ENCODE measurements at regions not wholly inside any gene's neighbourhood (a gene's known extent, or its start where the extent isn't known, plus 50 kb on each side); places are given as distances from the start of the nearest gene placed in this dataset.
"Not testable (repeated sequence)": the region's sequence is repeated elsewhere in the genome, so short reads cannot be mapped to it uniquely, and the experiment has no call there.

- no peak for DNase-seq
Measured at GRCh38 chr2:67572721-67573435, 175.7 kb downstream of the ETAA1 start.

GRCh38 chr2:67574230-67574629, 177.1 kb downstream of the ETAA1 start:
- DNase-seq, result no peak

GRCh38 chr2:67576226-67576625, 179.1 kb downstream of the ETAA1 start:
- DNase-seq, result no peak

- no peak for DNase-seq
Measured at GRCh38 chr2:67576991-67577390, 179.9 kb downstream of the ETAA1 start.

GRCh38 chr2:67579216-67579615, 182.1 kb downstream of the ETAA1 start:
- DNase-seq, result no peak

- no peak for DNase-seq
Measured at GRCh38 chr2:67579806-67580205, 182.7 kb downstream of the ETAA1 start.

- DNase-seq, result no peak
Measured at GRCh38 chr2:67581751-67582150, 184.6 kb downstream of the ETAA1 start.

GRCh38 chr2:67583185-67583584, 186.1 kb downstream of the ETAA1 start:
- no peak for DNase-seq

GRCh38 chr2:67585400-67585799, 188.3 kb downstream of the ETAA1 start:
- no peak for DNase-seq

GRCh38 chr2:67589121-67589520, 192.0 kb downstream of the ETAA1 start:
- DNase-seq, result not testable (repeated sequence)

- DNase-seq, result not testable (repeated sequence)
Measured at GRCh38 chr2:67594522-67594921, 197.4 kb downstream of the ETAA1 start.

GRCh38 chr2:67596871-67597270, 199.7 kb downstream of the ETAA1 start:
- no peak for DNase-seq

GRCh38 chr2:67599561-67599960, 202.4 kb downstream of the ETAA1 start:
- no peak for DNase-seq

- no peak for DNase-seq
Measured at GRCh38 chr2:67600222-67600871, 203.2 kb downstream of the ETAA1 start.

- DNase-seq, result no peak
Measured at GRCh38 chr2:67600946-67601345, 203.8 kb downstream of the ETAA1 start.

GRCh38 chr2:67604360-67604759, 207.2 kb downstream of the ETAA1 start:
- no peak for DNase-seq

- DNase-seq, result no peak
Measured at GRCh38 chr2:67612576-67613042, 215.5 kb downstream of the ETAA1 start.

- no peak for DNase-seq
Measured at GRCh38 chr2:67613227-67613626, 216.1 kb downstream of the ETAA1 start.

- no peak for DNase-seq
Measured at GRCh38 chr2:67614454-67614853, 217.3 kb downstream of the ETAA1 start.

- no peak for DNase-seq
Measured at GRCh38 chr2:67616749-67617148, 219.6 kb downstream of the ETAA1 start.

- no peak for DNase-seq
Measured at GRCh38 chr2:67619204-67619603, 222.1 kb downstream of the ETAA1 start.

- DNase-seq, result not testable (repeated sequence)
Measured at GRCh38 chr2:67623741-67624140, 226.6 kb downstream of the ETAA1 start.

- no peak for DNase-seq
Measured at GRCh38 chr2:67625178-67625577, 228.0 kb downstream of the ETAA1 start.

GRCh38 chr2:67625690-67626475, 228.8 kb downstream of the ETAA1 start:
- no peak for DNase-seq
